T1000 (cell line): ENCODE measurements at regions not wholly inside any gene's neighbourhood (a gene's known extent, or its start where the extent isn't known, plus 50 kb on each side); places are given as distances from the start of the nearest gene placed in this dataset.
"Not testable (repeated sequence)": the region's sequence is repeated elsewhere in the genome, so short reads cannot be mapped to it uniquely, and the experiment has no call there.

Experiments used
- DNase-seq: peaks from one replicate; lab custom pipeline; 2025; ENCODE audit warnings: mixed read lengths; lab: John Stamatoyannopoulos, UW

- no peak for DNase-seq
Observed at GRCh38 chr12:63410197-63410596, 258.1 kb downstream of the DPY19L2 start.

GRCh38 chr12:63406781-63407180, 255.8 kb upstream of the AVPR1A start:
- no peak for DNase-seq

GRCh38 chr12:63404611-63405010, 253.6 kb upstream of the AVPR1A start:
- DNase-seq, result no peak

- no peak for DNase-seq
Observed at GRCh38 chr12:63403256-63403655, 252.3 kb upstream of the AVPR1A start.

- no peak for DNase-seq
Observed at GRCh38 chr12:63400718-63401117, 249.7 kb upstream of the AVPR1A start.

GRCh38 chr12:63400318-63400717, 249.3 kb upstream of the AVPR1A start:
- DNase-seq, result no peak

- DNase-seq, result no peak
Observed at GRCh38 chr12:63397807-63398206, 246.8 kb upstream of the AVPR1A start.

- DNase-seq, result no peak
Observed at GRCh38 chr12:63396135-63396534, 245.1 kb upstream of the AVPR1A start.

GRCh38 chr12:63394983-63395382, 244.0 kb upstream of the AVPR1A start:
- DNase-seq, result no peak

GRCh38 chr12:63394349-63394748, 243.3 kb upstream of the AVPR1A start:
- no peak for DNase-seq

- no peak for DNase-seq
Observed at GRCh38 chr12:63389211-63389610, 238.2 kb upstream of the AVPR1A start.

GRCh38 chr12:63387771-63388170, 236.8 kb upstream of the AVPR1A start:
- DNase-seq, result no peak

- DNase-seq, result no peak
Observed at GRCh38 chr12:63382930-63383329, 231.9 kb upstream of the AVPR1A start.

- peak; percentile 13 for DNase-seq
Observed at GRCh38 chr12:63362791-63363190, 211.8 kb upstream of the AVPR1A start.

- DNase-seq, result no peak
Observed at GRCh38 chr12:63362166-63362565, 211.2 kb upstream of the AVPR1A start.

- DNase-seq, result no peak
Observed at GRCh38 chr12:63354969-63355368, 204.0 kb upstream of the AVPR1A start.

GRCh38 chr12:63353559-63353958, 202.6 kb upstream of the AVPR1A start:
- DNase-seq, result no peak

GRCh38 chr12:63351370-63351769, 200.4 kb upstream of the AVPR1A start:
- DNase-seq, result no peak

- DNase-seq, result no peak
Observed at GRCh38 chr12:63348556-63348955, 197.6 kb upstream of the AVPR1A start.

- not testable (repeated sequence) for DNase-seq
Observed at GRCh38 chr12:63337158-63337557, 186.2 kb upstream of the AVPR1A start.

- no peak for DNase-seq
Observed at GRCh38 chr12:63326260-63326659, 175.3 kb upstream of the AVPR1A start.

- no peak for DNase-seq
Observed at GRCh38 chr12:63325757-63326156, 174.8 kb upstream of the AVPR1A start.

GRCh38 chr12:63323942-63324341, 172.9 kb upstream of the AVPR1A start:
- no peak for DNase-seq

- DNase-seq, result no peak
Observed at GRCh38 chr12:63321373-63321772, 170.4 kb upstream of the AVPR1A start.
